Neural crest cell (in vitro differentiated cells): ENCODE measurements at regions not wholly inside any gene's neighbourhood (a gene's known extent, or its start where the extent isn't known, plus 50 kb on each side); places are given as distances from the start of the nearest gene placed in this dataset.

Experiments used
- DNase-seq: peaks from one replicate; pipeline ENCODE4 v3.0.0; 2021; ENCODE audit warnings: low read depth, mixed read lengths, low spot score
- H3K27ac Mint-ChIP-seq: one replicate; pipeline ENCODE4 v1.8.0; 2021; ENCODE audit warnings: mild to moderate bottlenecking, mixed read lengths; ENCODE audit not compliant: unreplicated experiment
- H3K27me3 Mint-ChIP-seq: 2 replicates; pipeline ENCODE4 v1.8.0; 2021; ENCODE audit warnings: low read depth, mild to moderate bottlenecking, mixed read lengths
- H3K36me3 Mint-ChIP-seq: 2 replicates; pipeline ENCODE4 v1.8.0; 2021; ENCODE audit warnings: low read depth, mild to moderate bottlenecking, mixed read lengths
- H3K4me1 Mint-ChIP-seq: 2 replicates; pipeline ENCODE4 v1.8.0; 2021; ENCODE audit warnings: mixed read lengths
- H3K4me3 Mint-ChIP-seq: one replicate; pipeline ENCODE4 v1.8.0; 2021; ENCODE audit warnings: mild to moderate bottlenecking, mixed read lengths
- H3K9me3 Mint-ChIP-seq: 2 replicates; pipeline ENCODE4 v1.8.0; 2021; ENCODE audit warnings: mixed read lengths
- TF ChIP-seq, protein P1 (sequence below): fragments of 200-600 bp; sonication (generic); conservative IDR thresholded peaks from 2 replicates; pipeline ENCODE4 v1.5.0; 2021; ENCODE audit warnings: antibody characterized with exemption, mild to moderate bottlenecking

GRCh38 chrX:87098477-87098876 is 419.1 kb upstream of the KLHL4 start:
- H3K36me3 Mint-ChIP-seq = no peaks in the 10 kb centered on the region
- no peaks in the 10 kb centered on the region for H3K4me1 Mint-ChIP-seq
- no peak overlapping the region for H3K27ac Mint-ChIP-seq
- TF ChIP-seq, protein P1, sequence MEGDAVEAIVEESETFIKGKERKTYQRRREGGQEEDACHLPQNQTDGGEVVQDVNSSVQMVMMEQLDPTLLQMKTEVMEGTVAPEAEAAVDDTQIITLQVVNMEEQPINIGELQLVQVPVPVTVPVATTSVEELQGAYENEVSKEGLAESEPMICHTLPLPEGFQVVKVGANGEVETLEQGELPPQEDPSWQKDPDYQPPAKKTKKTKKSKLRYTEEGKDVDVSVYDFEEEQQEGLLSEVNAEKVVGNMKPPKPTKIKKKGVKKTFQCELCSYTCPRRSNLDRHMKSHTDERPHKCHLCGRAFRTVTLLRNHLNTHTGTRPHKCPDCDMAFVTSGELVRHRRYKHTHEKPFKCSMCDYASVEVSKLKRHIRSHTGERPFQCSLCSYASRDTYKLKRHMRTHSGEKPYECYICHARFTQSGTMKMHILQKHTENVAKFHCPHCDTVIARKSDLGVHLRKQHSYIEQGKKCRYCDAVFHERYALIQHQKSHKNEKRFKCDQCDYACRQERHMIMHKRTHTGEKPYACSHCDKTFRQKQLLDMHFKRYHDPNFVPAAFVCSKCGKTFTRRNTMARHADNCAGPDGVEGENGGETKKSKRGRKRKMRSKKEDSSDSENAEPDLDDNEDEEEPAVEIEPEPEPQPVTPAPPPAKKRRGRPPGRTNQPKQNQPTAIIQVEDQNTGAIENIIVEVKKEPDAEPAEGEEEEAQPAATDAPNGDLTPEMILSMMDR = no peak
- no peak for DNase-seq
- H3K4me3 Mint-ChIP-seq = no peak overlapping the region
- no peaks in the 10 kb centered on the region for H3K27me3 Mint-ChIP-seq
- H3K9me3 Mint-ChIP-seq = no peaks in the 10 kb centered on the region

GRCh38 chrX:87105131-87105530 is 412.5 kb upstream of the KLHL4 start:
- TF ChIP-seq, protein P1 = no peak
- no peak for DNase-seq
- H3K4me1 Mint-ChIP-seq = no peaks in the 10 kb centered on the region
- H3K4me3 Mint-ChIP-seq = no peak overlapping the region
- no peaks in the 10 kb centered on the region for H3K36me3 Mint-ChIP-seq
- peaks cover 2% of the 10 kb centered on the region for H3K9me3 Mint-ChIP-seq
- H3K27ac Mint-ChIP-seq = no peak overlapping the region
- no peaks in the 10 kb centered on the region for H3K27me3 Mint-ChIP-seq

GRCh38 chrX:87110142-87110541 is 407.5 kb upstream of the KLHL4 start:
- Mint-ChIP-seq H3K27me3 (no peaks in the 10 kb centered on the region), H3K4me3 (no peak overlapping the region), H3K36me3 (no peaks in the 10 kb centered on the region), H3K27ac (no peak overlapping the region), H3K4me1 (no peaks in the 10 kb centered on the region), H3K9me3 (peaks cover 7% of the 10 kb centered on the region)
- TF ChIP-seq, protein P1 = no peak
- DNase-seq = no peak

DNA sequence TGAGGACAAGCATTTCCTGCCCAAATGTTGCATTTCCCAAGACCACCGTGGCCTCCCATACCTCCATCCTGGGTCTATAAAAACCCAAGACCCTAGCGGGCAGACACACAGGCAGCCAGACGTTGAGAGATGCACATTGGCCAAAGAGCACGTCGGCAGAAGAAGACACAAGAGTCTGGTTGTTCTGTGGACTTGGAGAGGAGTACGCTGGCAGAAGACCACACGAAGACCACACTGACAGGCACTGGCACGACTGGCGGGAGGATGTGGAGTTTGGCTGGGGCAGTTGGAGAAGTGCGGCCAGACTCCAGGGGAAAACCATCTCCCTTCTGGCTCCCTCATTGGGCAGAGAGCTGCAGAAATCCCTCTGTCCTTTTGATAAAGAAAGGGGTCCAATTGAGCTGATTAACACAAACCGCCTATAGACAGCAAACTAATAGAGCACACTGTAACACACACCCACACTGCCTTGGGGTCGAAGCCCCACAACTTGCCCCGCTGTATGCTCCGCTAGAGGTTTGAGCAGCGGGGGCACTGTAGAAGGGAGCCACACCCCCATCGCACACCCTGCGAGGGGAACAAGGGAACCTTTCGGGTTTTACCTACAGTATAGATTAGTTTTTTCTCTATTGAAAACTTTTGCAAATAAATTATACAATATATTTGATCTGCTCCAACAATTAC is 376.7 kb upstream of the KLHL4 start:
- H3K4me3 Mint-ChIP-seq = no peak overlapping the region
- no peaks in the 10 kb centered on the region for H3K9me3 Mint-ChIP-seq
- DNase-seq = no peak
- no peaks in the 10 kb centered on the region for H3K27me3 Mint-ChIP-seq
- H3K36me3 Mint-ChIP-seq = no peaks in the 10 kb centered on the region
- TF ChIP-seq, protein P1 = no peak
- H3K27ac Mint-ChIP-seq = no peak overlapping the region
- no peaks in the 10 kb centered on the region for H3K4me1 Mint-ChIP-seq

DNA sequence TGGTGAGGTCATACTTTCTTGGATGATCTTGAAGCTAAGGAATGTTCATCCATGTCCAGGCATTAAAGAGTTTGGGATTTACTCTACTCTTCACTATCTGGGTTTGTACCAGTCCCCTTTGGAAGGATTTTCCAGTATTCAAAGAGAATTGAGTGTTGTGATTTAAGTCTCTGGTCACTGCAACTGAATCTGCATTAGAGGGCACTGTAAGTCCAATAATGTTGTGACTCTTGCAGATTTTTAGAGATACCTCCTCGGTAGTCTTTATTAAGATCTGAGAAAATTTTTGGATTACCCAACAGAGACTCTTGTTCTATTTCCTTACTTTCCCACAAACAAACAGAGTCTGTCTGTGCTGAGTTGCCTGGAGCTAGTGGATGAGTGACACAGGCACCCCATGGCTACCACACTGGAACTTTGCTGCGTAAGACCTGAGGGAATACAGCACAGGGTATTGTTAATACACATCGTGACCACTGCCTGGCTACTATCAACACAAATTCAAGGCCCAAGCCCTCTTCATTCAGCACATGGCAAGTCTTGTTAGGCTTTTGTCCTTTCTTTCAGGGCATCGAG is 357.1 kb upstream of the KLHL4 start:
- TF ChIP-seq, protein P1 = no peak
- no peak overlapping the region for H3K27ac Mint-ChIP-seq
- H3K27me3 Mint-ChIP-seq = no peaks in the 10 kb centered on the region

More for the DNA sequence above, 357.1 kb upstream of the KLHL4 start:
- H3K4me1 Mint-ChIP-seq = no peaks in the 10 kb centered on the region
- H3K4me3 Mint-ChIP-seq = no peak overlapping the region
- no peak for DNase-seq
- no peaks in the 10 kb centered on the region for H3K36me3 Mint-ChIP-seq
- peaks cover 4% of the 10 kb centered on the region for H3K9me3 Mint-ChIP-seq
